Keratinocyte (primary cell): ENCODE measurements at regions not wholly inside any gene's neighbourhood (a gene's known extent, or its start where the extent isn't known, plus 50 kb on each side); places are given as distances from the start of the nearest gene placed in this dataset.

ENCODE experiments used
- DNase-seq: peaks from one replicate; pipeline ENCODE4 v3.0.0-alpha.2; 2011; ENCODE audit warnings: low read depth, missing footprints, low spot score
- FAIRE-seq: peaks from 2 replicates; lab custom pipeline; 2011; peaks lifted over from hg19 to GRCh38; lab: Jason Lieb, UNC
- H2AFZ ChIP-seq: 2 replicates; pipeline ENCODE4 v1.6.0; 2012; ENCODE audit warnings: low read length, control low read depth, inconsistent platforms; ENCODE audit not compliant: control insufficient read depth
- H3K27ac ChIP-seq: 2 replicates; pipeline ENCODE4 v1.5.1; 2011; ENCODE audit warnings: low read length; ENCODE audit not compliant: control insufficient read depth, insufficient read depth
- H3K27me3 ChIP-seq: 3 replicates; pipeline ENCODE4 v1.6.0; 2011; ENCODE audit warnings: low read length; ENCODE audit not compliant: control insufficient read depth, insufficient read depth; ENCODE audit errors: extremely low read depth
- H3K36me3 ChIP-seq, 2 experiments: 2 replicates in 1 of 2; 3 replicates in 1 of 2; pipeline ENCODE4 v1.5.1; 2011; ENCODE audit warnings: low read length in 2 of 2, mild to moderate bottlenecking in 1 of 2; ENCODE audit not compliant: control insufficient read depth in 2 of 2, insufficient read depth in 2 of 2; ENCODE audit errors: extremely low read depth in 1 of 2
- H3K4me1 ChIP-seq: 3 replicates; pipeline ENCODE4 v1.5.1; 2011; ENCODE audit warnings: low read length; ENCODE audit not compliant: control insufficient read depth, insufficient read depth; ENCODE audit errors: extremely low read depth
- H3K4me2 ChIP-seq: 3 replicates; pipeline ENCODE4 v1.6.0; 2011; ENCODE audit warnings: low read depth, low read length; ENCODE audit not compliant: control insufficient read depth, insufficient read depth; ENCODE audit errors: extremely low read depth
- H3K4me3 ChIP-seq, 3 experiments: fragments of 200-600 bp in 1 of 3; sonication (generic) in 1 of 3; 2 replicates in 2 of 3; 3 replicates in 1 of 3; pipeline ENCODE4 v1.5.1; 2011 to 2016; ENCODE audit warnings: low read length in 3 of 3, mild to moderate bottlenecking in 3 of 3, control low read depth in 2 of 3, inconsistent platforms in 1 of 3, low read depth in 1 of 3, mixed read lengths in 1 of 3, mixed run types in 1 of 3, moderate library complexity in 1 of 3; ENCODE audit not compliant: control insufficient read depth in 2 of 3, insufficient read depth in 2 of 3; ENCODE audit errors: extremely low read depth in 1 of 3
- H3K79me2 ChIP-seq: 2 replicates; pipeline ENCODE4 v1.6.0; 2012; ENCODE audit warnings: low read length; ENCODE audit not compliant: control insufficient read depth, insufficient read depth
- H3K9ac ChIP-seq: 3 replicates; pipeline ENCODE4 v1.6.0; 2011; ENCODE audit warnings: low read length; ENCODE audit not compliant: control insufficient read depth, insufficient read depth; ENCODE audit errors: extremely low read depth
- H3K9me1 ChIP-seq: 3 replicates; pipeline ENCODE4 v1.6.0; 2011; ENCODE audit warnings: low read length; ENCODE audit not compliant: control insufficient read depth, insufficient read depth; ENCODE audit errors: extremely low read depth
- H3K9me3 ChIP-seq: 2 replicates; pipeline ENCODE4 v1.5.1; 2012; ENCODE audit warnings: low read depth, low read length; ENCODE audit not compliant: control insufficient read depth
- H4K20me1 ChIP-seq: 3 replicates; pipeline ENCODE4 v1.6.0; 2011; ENCODE audit warnings: low read length; ENCODE audit not compliant: control insufficient read depth, insufficient read depth; ENCODE audit errors: extremely low read depth
- CTCF ChIP-seq, 3 experiments: IDR thresholded peaks in 1 of 3; conservative IDR thresholded peaks in 1 of 3; optimal IDR thresholded peaks in 1 of 3; 2 replicates in 2 of 3; 3 replicates in 1 of 3; pipeline versions ENCODE3 to v1.5.1; 2011; ENCODE audit warnings: low read length in 3 of 3, mild to moderate bottlenecking in 3 of 3, moderate library complexity in 2 of 3, control low read depth in 1 of 3, inconsistent platforms in 1 of 3; ENCODE audit not compliant: insufficient read depth in 2 of 3; ENCODE audit errors: extremely low read depth in 1 of 3
- EZH2 ChIP-seq: IDR thresholded peaks from one replicate; pipeline ENCODE4 v1.6.1; 2012; ENCODE audit warnings: inconsistent platforms, mild to moderate bottlenecking, low read length, moderate library complexity
- dilution Hi-C: fragments of 300-500 bp; cut with MboI; formaldehyde crosslinking; loops from one replicate; pipeline ENCODE4 v1.7.0; 2020; ENCODE audit warnings: low sequenced_read_pairs; ENCODE audit not compliant: extremely low pct_ligation_motif_present

DNA sequence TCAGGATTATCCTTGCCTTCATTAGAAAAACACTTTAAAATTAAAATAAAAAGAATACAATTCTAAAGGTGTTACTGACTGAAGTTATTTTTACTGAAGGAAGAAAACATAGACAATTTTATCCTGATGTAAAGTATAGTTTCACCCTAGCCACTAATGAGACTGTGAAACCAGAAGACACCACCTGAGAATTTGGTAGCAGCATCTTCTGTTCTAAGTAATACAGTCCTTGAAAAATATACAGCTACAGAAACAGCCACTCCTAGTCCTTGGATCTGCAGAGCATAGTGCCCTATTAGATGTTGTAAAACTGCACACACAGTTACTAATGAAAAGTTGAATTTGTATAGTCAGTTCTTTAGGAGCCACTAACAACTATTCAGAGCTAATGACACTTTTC lies 377.7 kb downstream of the PRR16 start:
- Histone ChIP-seq H3K27me3 (no peaks in the 10 kb centered on the region), H3K9ac (no peak overlapping the region), H3K9me3 (no peaks in the 10 kb centered on the region), H4K20me1 (no peaks in the 10 kb centered on the region), H3K4me3 (no peak overlapping the region), H2AFZ (no peak overlapping the region), H3K4me1 (no peaks in the 10 kb centered on the region), H3K36me3 (no peaks in the 10 kb centered on the region), H3K27ac (no peak overlapping the region), H3K9me1 (no peaks in the 10 kb centered on the region), H3K4me2 (no peak overlapping the region), H3K79me2 (no peaks in the 10 kb centered on the region)
- FAIRE-seq (no peak), DNase-seq (no peak)
- dilution Hi-C loops, result no loop called here
- TF ChIP-seq CTCF (optimal IDR thresholded peaks at IDR 0.05 in 1 of 3, IDR thresholded peaks at IDR 0.05 in 1 of 3, conservative IDR thresholded peaks at IDR 0.05 in 1 of 3; ENCODE audit: extremely low read depth in 1 of 3, insufficient read depth in 2 of 3, low read length in 3 of 3) (no peak), EZH2 (no peak)

- Histone ChIP-seq H3K4me1 (no peaks in the 10 kb centered on the region), H3K79me2 (no peaks in the 10 kb centered on the region), H3K9me3 (no peaks in the 10 kb centered on the region), H3K27me3 (no peaks in the 10 kb centered on the region), H3K9ac (no peak overlapping the region), H2AFZ (no peak overlapping the region), H3K36me3 (no peaks in the 10 kb centered on the region), H3K9me1 (no peaks in the 10 kb centered on the region), H3K27ac (no peak overlapping the region), H4K20me1 (no peaks in the 10 kb centered on the region), H3K4me3 (no peak overlapping the region), H3K4me2 (no peak overlapping the region)
- TF ChIP-seq EZH2, result no peak
- no peak for TF ChIP-seq CTCF (optimal IDR thresholded peaks at IDR 0.05 in 1 of 3, IDR thresholded peaks at IDR 0.05 in 1 of 3, conservative IDR thresholded peaks at IDR 0.05 in 1 of 3; ENCODE audit: extremely low read depth in 1 of 3, insufficient read depth in 2 of 3, low read length in 3 of 3)
- no peak for FAIRE-seq
- dilution Hi-C loops, result no loop called here
- no peak for DNase-seq
Observed at GRCh38 chr5:120843390-120843980, 379.4 kb downstream of the PRR16 start.
